Umbilical cord (tissue), 1 donor: ENCODE measurements at regions not wholly inside any gene's neighbourhood (a gene's known extent, or its start where the extent isn't known, plus 50 kb on each side); places are given as distances from the start of the nearest gene placed in this dataset.

Experiments used
- DNase-seq: peaks from one replicate; pipeline ENCODE4 v3.0.0-alpha.2; 2015; ENCODE audit warnings: low spot score

GRCh38 chr4:38559374-38559773 lies 104.6 kb upstream of the KLF3 start:
- DNase-seq: no peak

GRCh38 chr4:38560340-38560739 lies 103.7 kb upstream of the KLF3 start:
- no peak for DNase-seq

- DNase-seq: no peak
Measured at GRCh38 chr4:38560768-38561558, 103.0 kb upstream of the KLF3 start.

GRCh38 chr4:38562751-38563198 lies 101.2 kb upstream of the KLF3 start:
- peak; percentile 21 for DNase-seq

- DNase-seq: no peak
Measured at GRCh38 chr4:38563707-38564495, 100.1 kb upstream of the KLF3 start.

GRCh38 chr4:38565271-38566199 lies 98.5 kb upstream of the KLF3 start:
- DNase-seq: peak; percentile 56

- no peak for DNase-seq
Measured at GRCh38 chr4:38566806-38567398, 97.1 kb upstream of the KLF3 start.

GRCh38 chr4:38567457-38567856 lies 96.5 kb upstream of the KLF3 start:
- DNase-seq: no peak

- no peak for DNase-seq
Measured at GRCh38 chr4:38568768-38569167, 95.2 kb upstream of the KLF3 start.

GRCh38 chr4:38570647-38571276 lies 93.2 kb upstream of the KLF3 start:
- no peak for DNase-seq

GRCh38 chr4:38572793-38573192 lies 91.2 kb upstream of the KLF3 start:
- no peak for DNase-seq

- no peak for DNase-seq
Measured at GRCh38 chr4:38574559-38575333, 89.3 kb upstream of the KLF3 start.

GRCh38 chr4:38576767-38577166 lies 87.2 kb upstream of the KLF3 start:
- no peak for DNase-seq

- DNase-seq: no peak
Measured at GRCh38 chr4:38577462-38577861, 86.5 kb upstream of the KLF3 start.

- DNase-seq: no peak
Measured at GRCh38 chr4:38581426-38582106, 82.4 kb upstream of the KLF3 start.

GRCh38 chr4:38582445-38582844 lies 81.6 kb upstream of the KLF3 start:
- DNase-seq: no peak

GRCh38 chr4:38582889-38583470 lies 81.0 kb upstream of the KLF3 start:
- DNase-seq: no peak

- DNase-seq: no peak
Measured at GRCh38 chr4:38585871-38586270, 78.1 kb upstream of the KLF3 start.

- no peak for DNase-seq
Measured at GRCh38 chr4:38587106-38587505, 76.9 kb upstream of the KLF3 start.
